ENCODE measurements at regions not wholly inside any gene's neighbourhood (a gene's known extent, or its start where the extent isn't known, plus 50 kb on each side); places are given as distances from the start of the nearest gene placed in this dataset.

DNA sequence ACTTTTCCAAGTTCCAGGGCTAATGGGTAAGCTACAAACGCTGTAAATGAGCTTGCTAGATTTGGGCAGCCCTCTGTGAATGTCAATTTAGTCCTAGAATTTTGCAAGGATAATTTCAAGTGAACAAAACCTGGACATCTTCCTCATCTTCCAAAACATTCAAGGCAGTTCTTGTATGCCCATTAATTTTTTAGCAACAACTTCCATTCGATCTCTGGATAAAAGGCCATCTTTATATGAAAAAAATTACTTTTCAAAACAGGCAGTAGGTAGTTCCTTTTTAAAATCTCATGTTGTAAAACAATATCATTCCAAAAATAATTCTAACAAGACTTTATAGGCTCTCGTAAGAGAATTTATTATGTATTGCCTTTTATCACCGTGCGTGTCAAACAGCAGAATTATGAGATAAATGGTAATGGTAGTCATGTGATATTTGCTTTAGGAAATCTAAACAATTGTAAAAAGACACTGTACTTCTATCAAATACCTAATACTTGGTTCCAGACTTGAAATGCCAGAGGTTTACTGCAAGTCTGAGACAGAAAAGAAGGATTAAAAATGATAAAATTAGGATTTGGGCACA, 143.7 kb upstream of the NRP1 start:
- no peaks in the 10 kb centered on the region for H3K4me1 ChIP-seq (ENCODE audit: control insufficient read depth in 1 of 2, insufficient read depth in 2 of 2, low read length in 2 of 2)

GRCh38 chr10:33477291-33478088, 143.0 kb upstream of the NRP1 start:
- H2BK5ac ChIP-seq (ENCODE audit: low read depth, low read length, poor library complexity) = no peak overlapping the region
- H3K14ac ChIP-seq (ENCODE audit: low read length) = no peak overlapping the region
- no peak overlapping the region for H3K23ac ChIP-seq (ENCODE audit: low read length)
- no peak overlapping the region for H3K18ac ChIP-seq (ENCODE audit: low read length)
- H4K91ac ChIP-seq (ENCODE audit: low read depth, low read length) = no peak overlapping the region
- H2AFZ ChIP-seq (ENCODE audit: insufficient read depth, low read length, poor library complexity) = no peak overlapping the region
- no peak overlapping the region for H3K4me3 ChIP-seq (ENCODE audit: low read depth, low read length)
- no peak for DNase-seq
- H2AK5ac ChIP-seq (ENCODE audit: low read length) = no peak overlapping the region
- H4K12ac ChIP-seq (ENCODE audit: low read depth, low read length) = no peak overlapping the region
- no peak overlapping the region for H3K27ac ChIP-seq (ENCODE audit: low read depth, low read length)
- H3K9ac ChIP-seq (ENCODE audit: low read length) = no peak overlapping the region
- no peak overlapping the region for H4K8ac ChIP-seq (ENCODE audit: low read depth, low read length)
- H3K79me1 ChIP-seq (ENCODE audit: low read length) = no peaks in the 10 kb centered on the region
- H3K27me3 ChIP-seq (ENCODE audit: insufficient read depth, low read length) = no peaks in the 10 kb centered on the region
- H3K36me3 ChIP-seq (ENCODE audit: control insufficient read depth in 1 of 2, insufficient read depth in 2 of 2, low read length in 2 of 2) = no peaks in the 10 kb centered on the region
- no peak overlapping the region for H3K4me2 ChIP-seq (ENCODE audit: low read length)
- H3K4me1 ChIP-seq (ENCODE audit: control insufficient read depth in 1 of 2, insufficient read depth in 2 of 2, low read length in 2 of 2) = no peaks in the 10 kb centered on the region
- H3K9me3 ChIP-seq (ENCODE audit: insufficient read depth, low read depth, low read length) = no peaks in the 10 kb centered on the region
- H2BK120ac ChIP-seq (ENCODE audit: insufficient read depth, low read length, poor library complexity) = no peak overlapping the region
- no peak overlapping the region for H3K4ac ChIP-seq (ENCODE audit: low read depth, low read length)
- H3K79me2 ChIP-seq (ENCODE audit: control insufficient read depth, insufficient read depth, low read length, poor library complexity) = no peaks in the 10 kb centered on the region
- 100% methylated on average over 3 of the region's 7 CpGs for WGBS (ENCODE audit: extremely low coverage, insufficient coverage, insufficient read length)
- H2BK12ac ChIP-seq (ENCODE audit: low read length) = no peak overlapping the region

More for the DNA sequence above, 143.7 kb upstream of the NRP1 start:
- Histone ChIP-seq H4K91ac (ENCODE audit: low read depth, low read length) (no peak overlapping the region), H4K8ac (ENCODE audit: low read depth, low read length) (no peak overlapping the region), H3K79me1 (ENCODE audit: low read length) (no peaks in the 10 kb centered on the region), H3K79me2 (ENCODE audit: control insufficient read depth, insufficient read depth, low read length, poor library complexity) (no peaks in the 10 kb centered on the region), H4K12ac (ENCODE audit: low read depth, low read length) (no peak overlapping the region), H2BK5ac (ENCODE audit: low read depth, low read length, poor library complexity) (no peak overlapping the region), H3K23ac (ENCODE audit: low read length) (no peak overlapping the region), H2AFZ (ENCODE audit: insufficient read depth, low read length, poor library complexity) (no peak overlapping the region), H3K9ac (ENCODE audit: low read length) (no peak overlapping the region), H2AK5ac (ENCODE audit: low read length) (no peak overlapping the region), H3K27ac (ENCODE audit: low read depth, low read length) (no peak overlapping the region), H2BK120ac (ENCODE audit: insufficient read depth, low read length, poor library complexity) (no peak overlapping the region), H3K27me3 (ENCODE audit: insufficient read depth, low read length) (no peaks in the 10 kb centered on the region), H3K36me3 (ENCODE audit: control insufficient read depth in 1 of 2, insufficient read depth in 2 of 2, low read length in 2 of 2) (no peaks in the 10 kb centered on the region), H3K9me3 (ENCODE audit: insufficient read depth, low read depth, low read length) (no peaks in the 10 kb centered on the region), H3K14ac (ENCODE audit: low read length) (no peak overlapping the region), H2BK12ac (ENCODE audit: low read length) (no peak overlapping the region), H3K18ac (ENCODE audit: low read length) (no peak overlapping the region), H3K4me3 (ENCODE audit: low read depth, low read length) (no peak overlapping the region), H3K4me2 (ENCODE audit: low read length) (no peak overlapping the region), H3K4ac (ENCODE audit: low read depth, low read length) (no peak overlapping the region)
- WGBS (ENCODE audit: extremely low coverage, insufficient coverage, insufficient read length) = no CpG with 5 or more reads among the region's 5 CpGs
- no peak for DNase-seq

GRCh38 chr10:33476757-33477273, 142.3 kb upstream of the NRP1 start:
- Histone ChIP-seq H2AFZ (ENCODE audit: insufficient read depth, low read length, poor library complexity) (no peak overlapping the region), H3K79me1 (ENCODE audit: low read length) (no peaks in the 10 kb centered on the region), H3K4me3 (ENCODE audit: low read depth, low read length) (no peak overlapping the region), H2BK120ac (ENCODE audit: insufficient read depth, low read length, poor library complexity) (peak overlapping the region; percentile 1), H2AK5ac (ENCODE audit: low read length) (no peak overlapping the region), H3K23ac (ENCODE audit: low read length) (no peak overlapping the region), H2BK5ac (ENCODE audit: low read depth, low read length, poor library complexity) (no peak overlapping the region), H4K8ac (ENCODE audit: low read depth, low read length) (no peak overlapping the region), H3K14ac (ENCODE audit: low read length) (no peak overlapping the region), H3K4ac (ENCODE audit: low read depth, low read length) (no peak overlapping the region), H3K79me2 (ENCODE audit: control insufficient read depth, insufficient read depth, low read length, poor library complexity) (no peaks in the 10 kb centered on the region), H3K36me3 (ENCODE audit: control insufficient read depth in 1 of 2, insufficient read depth in 2 of 2, low read length in 2 of 2) (no peaks in the 10 kb centered on the region), H3K18ac (ENCODE audit: low read length) (no peak overlapping the region), H3K4me2 (ENCODE audit: low read length) (no peak overlapping the region), H3K27ac (ENCODE audit: low read depth, low read length) (no peak overlapping the region), H3K27me3 (ENCODE audit: insufficient read depth, low read length) (no peaks in the 10 kb centered on the region), H4K91ac (ENCODE audit: low read depth, low read length) (no peak overlapping the region), H3K4me1 (ENCODE audit: control insufficient read depth in 1 of 2, insufficient read depth in 2 of 2, low read length in 2 of 2) (no peaks in the 10 kb centered on the region), H4K12ac (ENCODE audit: low read depth, low read length) (no peak overlapping the region), H3K9ac (ENCODE audit: low read length) (no peak overlapping the region), H3K9me3 (ENCODE audit: insufficient read depth, low read depth, low read length) (no peaks in the 10 kb centered on the region), H2BK12ac (ENCODE audit: low read length) (no peak overlapping the region)
- DNase-seq = no peak
- WGBS (ENCODE audit: extremely low coverage, insufficient coverage, insufficient read length) = no CpG with 5 or more reads among the region's 13 CpGs

GRCh38 chr10:33473688-33474087, 139.2 kb upstream of the NRP1 start:
- Histone ChIP-seq H3K4me2 (ENCODE audit: low read length) (no peak overlapping the region), H3K23ac (ENCODE audit: low read length) (no peak overlapping the region), H3K4me1 (ENCODE audit: control insufficient read depth in 1 of 2, insufficient read depth in 2 of 2, low read length in 2 of 2) (no peaks in the 10 kb centered on the region)

More at GRCh38 chr10:33473688-33474087, 139.2 kb upstream of the NRP1 start:
- H4K12ac ChIP-seq (ENCODE audit: low read depth, low read length) = no peak overlapping the region
- no peak overlapping the region for H3K9ac ChIP-seq (ENCODE audit: low read length)
- H3K18ac ChIP-seq (ENCODE audit: low read length) = no peak overlapping the region
- no peak overlapping the region for H2BK12ac ChIP-seq (ENCODE audit: low read length)
- no peak overlapping the region for H3K14ac ChIP-seq (ENCODE audit: low read length)
- H3K9me3 ChIP-seq (ENCODE audit: insufficient read depth, low read depth, low read length) = no peaks in the 10 kb centered on the region
- H4K91ac ChIP-seq (ENCODE audit: low read depth, low read length) = no peak overlapping the region
- no CpG with 5 or more reads among the region's 3 CpGs for WGBS (ENCODE audit: extremely low coverage, insufficient coverage, insufficient read length)
- no peaks in the 10 kb centered on the region for H3K79me1 ChIP-seq (ENCODE audit: low read length)
- no peaks in the 10 kb centered on the region for H3K79me2 ChIP-seq (ENCODE audit: control insufficient read depth, insufficient read depth, low read length, poor library complexity)
- no peak overlapping the region for H3K4ac ChIP-seq (ENCODE audit: low read depth, low read length)
- no peak overlapping the region for H2BK5ac ChIP-seq (ENCODE audit: low read depth, low read length, poor library complexity)
- no peak overlapping the region for H2BK120ac ChIP-seq (ENCODE audit: insufficient read depth, low read length, poor library complexity)
- H2AFZ ChIP-seq (ENCODE audit: insufficient read depth, low read length, poor library complexity) = no peak overlapping the region
- no peaks in the 10 kb centered on the region for H3K36me3 ChIP-seq (ENCODE audit: control insufficient read depth in 1 of 2, insufficient read depth in 2 of 2, low read length in 2 of 2)
- no peak overlapping the region for H3K4me3 ChIP-seq (ENCODE audit: low read depth, low read length)
- no peaks in the 10 kb centered on the region for H3K27me3 ChIP-seq (ENCODE audit: insufficient read depth, low read length)
- H4K8ac ChIP-seq (ENCODE audit: low read depth, low read length) = no peak overlapping the region
- no peak overlapping the region for H3K27ac ChIP-seq (ENCODE audit: low read depth, low read length)
- DNase-seq = no peak
- no peak overlapping the region for H2AK5ac ChIP-seq (ENCODE audit: low read length)

All from trophoblast cell (in vitro differentiated cells and primary cell).